Midbrain (tissue), 1 donor: ENCODE measurements at regions not wholly inside any gene's neighbourhood (a gene's known extent, or its start where the extent isn't known, plus 50 kb on each side); places are given as distances from the start of the nearest gene placed in this dataset.
"Not testable (repeated sequence)": the region's sequence is repeated elsewhere in the genome, so short reads cannot be mapped to it uniquely, and the experiment has no call there.

Source experiments
- DNase-seq: peaks from one replicate; lab custom pipeline; 2025; lab: John Stamatoyannopoulos, UW

GRCh38 chr13:34363266-34363665 is 545.3 kb downstream of the RFC3 start:
- DNase-seq: no peak

GRCh38 chr13:34364633-34365032 is 546.7 kb downstream of the RFC3 start:
- no peak for DNase-seq

GRCh38 chr13:34369931-34370330 is 552.0 kb downstream of the RFC3 start:
- no peak for DNase-seq

DNA sequence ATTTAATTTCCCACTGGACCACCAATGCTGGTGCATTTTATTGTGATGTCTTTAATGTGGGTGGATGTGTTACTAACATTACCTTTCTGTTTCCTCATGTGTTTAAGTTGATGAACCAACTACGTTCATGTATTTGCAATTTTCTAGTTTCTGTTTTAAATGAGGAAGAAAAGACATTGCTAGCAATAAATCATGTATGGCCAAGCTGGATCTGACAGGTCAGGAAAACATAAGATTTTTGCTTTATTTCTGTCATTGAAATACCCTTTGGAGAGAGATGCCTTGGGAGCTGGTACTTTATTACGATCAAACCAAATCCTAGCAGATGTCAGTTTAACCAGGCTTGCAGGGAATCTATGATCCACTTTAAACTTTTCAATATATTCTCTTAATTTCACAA is 553.2 kb downstream of the RFC3 start:
- DNase-seq: no peak

GRCh38 chr13:34371645-34372395 is 553.9 kb downstream of the RFC3 start:
- DNase-seq: no peak

GRCh38 chr13:34372581-34372980 is 554.6 kb downstream of the RFC3 start:
- no peak for DNase-seq

DNA sequence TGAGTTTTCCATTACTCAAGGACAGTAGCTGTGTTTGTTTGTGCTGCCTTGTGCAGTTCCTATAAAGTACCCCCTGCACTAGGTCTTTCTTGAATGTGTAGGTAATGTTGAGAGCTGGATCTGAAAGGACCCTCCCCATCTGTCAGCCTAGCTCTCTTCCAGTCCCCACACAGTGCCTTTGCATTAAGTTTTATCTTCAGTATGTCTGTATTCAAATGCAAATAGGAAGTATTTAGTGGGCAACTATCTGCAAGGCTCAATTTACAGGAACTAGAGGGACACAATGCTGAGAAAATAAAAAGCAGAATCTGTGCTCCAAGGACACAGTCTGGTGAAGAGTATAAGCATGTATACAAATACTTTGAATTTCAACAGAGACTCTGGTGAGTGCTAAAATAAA is 558.5 kb downstream of the RFC3 start:
- no peak for DNase-seq

- no peak for DNase-seq
Measured at GRCh38 chr13:34381228-34381627, 560.8 kb upstream of the NBEA start.

- DNase-seq: no peak
Measured at GRCh38 chr13:34383728-34384127, 558.3 kb upstream of the NBEA start.

- DNase-seq: not testable (repeated sequence)
Measured at GRCh38 chr13:34386229-34386628, 555.8 kb upstream of the NBEA start.

DNA sequence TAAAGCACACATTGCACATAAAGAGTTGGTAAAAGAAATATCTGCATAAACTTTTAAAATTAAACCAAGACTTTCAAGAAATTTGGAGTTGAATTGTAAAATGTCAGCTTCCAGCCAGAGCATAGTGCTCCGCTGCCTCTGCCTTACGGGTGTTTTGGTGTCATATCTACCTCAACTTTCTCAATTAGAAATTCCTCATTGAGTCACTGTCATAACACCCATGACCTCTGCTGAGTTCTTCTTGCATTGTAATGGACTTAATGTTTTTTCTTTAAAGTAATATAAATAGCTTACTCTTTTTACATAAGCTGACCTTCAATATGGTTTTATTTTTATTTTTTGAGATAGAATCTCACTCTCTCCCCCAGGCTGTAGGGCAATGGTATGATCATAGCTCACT is 551.0 kb upstream of the NBEA start:
- DNase-seq: no peak

DNA sequence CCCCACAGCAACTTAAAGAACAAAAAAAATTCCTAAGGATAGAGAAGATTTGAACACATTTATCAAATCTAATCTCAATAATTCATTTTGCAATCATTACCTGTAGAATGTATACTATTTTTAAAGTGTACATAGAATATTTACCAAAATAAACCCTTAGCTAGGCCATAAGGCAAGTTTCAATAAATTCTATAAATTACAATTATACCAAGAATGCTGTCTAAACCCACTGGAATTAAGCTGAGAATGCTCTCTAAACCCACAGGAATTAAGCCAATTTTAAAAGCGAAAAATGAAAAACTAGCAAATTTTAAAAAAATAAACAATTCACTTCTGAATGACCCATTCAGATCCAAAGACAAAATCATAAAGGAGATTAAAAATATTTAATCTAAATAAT is 540.4 kb upstream of the NBEA start:
- DNase-seq: no peak

- no peak for DNase-seq
Measured at GRCh38 chr13:34405410-34406181, 536.5 kb upstream of the NBEA start.

- DNase-seq: no peak
Measured at GRCh38 chr13:34408640-34409039, 533.4 kb upstream of the NBEA start.

GRCh38 chr13:34409496-34410182 is 532.4 kb upstream of the NBEA start:
- DNase-seq: no peak

DNA sequence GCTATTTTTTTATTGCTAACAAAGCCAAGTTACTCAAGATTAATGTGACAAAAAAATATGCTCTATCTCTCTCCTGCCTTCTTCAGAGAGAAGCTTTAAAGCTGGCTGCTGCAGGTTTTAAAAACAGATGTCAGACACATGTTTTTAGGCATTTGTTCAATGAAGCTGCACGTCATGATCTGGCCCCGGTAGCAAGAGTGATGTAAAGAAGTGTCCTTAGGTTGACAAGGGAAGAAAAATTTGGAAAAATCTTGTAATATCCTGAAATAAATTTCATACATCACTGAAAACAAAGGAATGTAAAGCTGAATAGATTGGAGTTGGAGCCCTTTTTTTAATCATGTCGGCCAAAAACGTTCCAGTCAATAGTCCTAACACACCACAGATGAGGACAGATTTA is 531.4 kb upstream of the NBEA start:
- no peak for DNase-seq

DNA sequence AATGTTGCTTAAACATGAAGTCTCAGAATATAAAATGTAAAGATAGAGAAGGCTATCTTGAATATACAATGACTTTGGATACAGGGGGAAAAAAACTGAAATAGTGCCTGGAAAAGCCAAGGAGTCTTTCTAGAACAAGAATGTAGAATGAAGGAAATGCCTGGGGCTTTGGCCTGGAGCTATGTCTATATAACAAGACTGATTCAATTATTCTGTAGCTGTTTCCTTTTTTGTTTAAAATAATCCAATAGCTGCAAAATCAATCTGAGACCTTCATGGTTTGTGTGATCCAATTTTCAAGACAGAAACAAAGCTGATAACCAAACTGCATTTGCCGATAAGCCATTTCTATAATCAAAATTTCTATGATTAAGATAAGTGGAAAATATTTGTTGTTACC is 530.9 kb upstream of the NBEA start:
- no peak for DNase-seq

GRCh38 chr13:34411894-34412293 is 530.2 kb upstream of the NBEA start:
- no peak for DNase-seq

- DNase-seq: no peak
Measured at GRCh38 chr13:34412295-34412694, 529.8 kb upstream of the NBEA start.

GRCh38 chr13:34412817-34413375 is 529.2 kb upstream of the NBEA start:
- DNase-seq: no peak

- DNase-seq: no peak
Measured at GRCh38 chr13:34413538-34414210, 528.4 kb upstream of the NBEA start.

GRCh38 chr13:34414616-34415015 is 527.5 kb upstream of the NBEA start:
- no peak for DNase-seq
